AG09309 (cell line): ENCODE measurements at regions not wholly inside any gene's neighbourhood (a gene's known extent, or its start where the extent isn't known, plus 50 kb on each side); places are given as distances from the start of the nearest gene placed in this dataset.

ENCODE experiments used
- DNase-seq: peaks from one replicate; pipeline ENCODE4 v3.0.0-alpha.2; 2010; ENCODE audit warnings: low read depth
- H3K4me3 ChIP-seq: 2 replicates; pipeline ENCODE4 v1.5.1; 2011; ENCODE audit warnings: mild to moderate bottlenecking, low read depth, low read length, moderate library complexity; ENCODE audit not compliant: control insufficient read depth
- CTCF ChIP-seq: IDR thresholded peaks from 2 replicates; pipeline ENCODE4 v1.5.1; 2011; ENCODE audit warnings: mild to moderate bottlenecking, low read depth, low read length, inconsistent platforms; ENCODE audit not compliant: insufficient read depth, control insufficient read depth; ENCODE audit errors: missing control alignments

DNA sequence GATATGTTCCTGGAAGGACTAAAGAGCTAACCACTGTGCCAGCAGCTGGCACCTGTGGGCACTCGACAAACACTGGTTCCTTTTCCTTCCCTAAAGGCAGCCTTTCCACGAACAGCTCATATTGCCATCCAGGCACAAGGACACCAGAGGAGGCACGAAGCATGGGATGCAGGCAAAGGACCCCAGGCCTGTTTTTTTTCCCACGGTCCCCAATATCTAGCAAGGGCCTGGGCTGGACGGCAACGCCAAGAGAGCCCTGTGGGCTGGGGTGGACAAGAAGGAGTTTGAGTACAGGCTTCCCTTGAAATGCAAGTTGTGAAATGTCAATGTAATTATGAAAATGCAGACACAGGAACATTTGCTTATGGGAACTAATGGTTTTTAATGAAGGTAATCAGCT is 135.9 kb downstream of the CYP26B1 start:
- H3K4me3 ChIP-seq, result no peak overlapping the region
- DNase-seq, result no peak
- TF ChIP-seq CTCF, result no peak

- H3K4me3 ChIP-seq, result no peak overlapping the region
- no peak for TF ChIP-seq CTCF
- no peak for DNase-seq
Measured at GRCh38 chr2:72011370-72011689, 136.3 kb downstream of the CYP26B1 start.

DNA sequence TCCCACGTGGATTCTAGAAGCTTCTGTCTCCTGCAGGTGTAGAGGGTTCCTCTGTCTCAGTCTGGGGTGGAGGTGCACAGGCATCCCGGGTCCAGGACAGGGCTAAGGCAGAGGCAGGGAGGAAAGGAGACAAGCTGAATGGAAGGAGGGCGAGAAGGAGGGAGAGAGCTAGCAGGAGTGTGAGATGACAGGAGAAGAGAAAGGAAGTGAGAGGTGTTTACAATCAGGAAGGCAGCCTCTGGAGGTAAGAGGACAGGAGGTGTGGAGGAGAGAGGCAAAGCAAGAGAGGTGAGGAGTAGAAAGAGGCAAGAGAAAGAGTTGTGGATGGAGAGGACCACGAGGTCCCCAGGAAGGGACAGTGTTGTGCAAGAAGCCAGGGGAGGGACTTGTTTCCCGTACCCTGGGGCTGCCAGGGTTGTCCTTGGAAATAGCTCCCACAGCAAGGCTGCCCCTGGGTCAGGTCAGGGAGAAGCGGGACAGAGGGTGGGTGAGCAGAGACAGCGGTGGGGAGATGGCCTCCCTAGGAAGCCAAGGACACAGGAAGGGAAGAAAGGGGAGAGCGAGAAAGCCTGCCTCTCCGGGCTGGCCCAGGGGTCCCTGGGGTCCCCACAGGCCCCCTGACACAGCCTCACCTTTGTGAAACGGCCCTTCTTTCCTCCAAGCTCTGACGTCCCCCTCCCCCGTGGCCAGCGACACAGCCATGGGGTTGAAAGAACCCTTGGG is 136.9 kb downstream of the CYP26B1 start:
- TF ChIP-seq CTCF, result no peak
- DNase-seq, result no peak
- H3K4me3 ChIP-seq, result no peak overlapping the region

DNA sequence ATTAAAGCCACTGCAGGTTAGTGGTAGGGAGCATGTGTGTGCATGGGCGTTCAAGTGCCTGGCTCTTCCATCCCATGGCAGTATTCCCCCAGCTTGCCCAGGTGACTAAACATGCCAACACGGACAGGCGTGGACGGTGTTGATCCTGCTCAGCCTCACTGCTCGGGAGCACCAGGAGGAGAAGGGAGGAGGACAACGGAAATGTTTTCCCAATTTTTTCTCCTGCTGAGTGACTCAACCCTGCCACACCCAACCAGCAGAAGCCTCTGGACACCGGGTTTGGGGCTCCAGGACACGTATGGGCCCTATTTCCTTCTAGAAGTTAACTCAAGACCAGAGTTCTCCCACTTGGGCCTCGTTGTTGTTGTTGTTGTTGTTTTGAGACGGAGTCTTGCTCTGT is 139.1 kb downstream of the CYP26B1 start:
- no peak overlapping the region for H3K4me3 ChIP-seq
- DNase-seq, result no peak
- TF ChIP-seq CTCF, result no peak

DNA sequence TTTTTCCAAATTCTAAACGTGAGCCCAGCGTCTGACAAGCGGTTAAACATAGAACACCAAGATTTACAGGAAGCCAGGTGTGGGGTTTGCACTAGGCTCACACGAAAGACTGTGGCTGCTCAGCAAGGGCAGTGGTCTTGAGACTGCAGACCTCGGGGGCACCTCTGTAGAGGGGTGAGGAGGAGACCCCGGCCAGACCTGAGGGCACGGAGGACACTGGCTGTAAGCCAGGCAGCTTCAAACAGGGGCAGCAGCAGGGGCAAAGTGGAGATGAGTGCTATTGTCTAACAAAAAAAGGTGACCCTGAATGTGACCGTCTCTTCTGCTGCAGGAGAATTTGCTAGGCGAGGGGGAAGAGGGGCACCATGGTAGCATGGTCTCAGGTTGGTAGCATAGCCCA is 140.3 kb downstream of the CYP26B1 start:
- no peak for TF ChIP-seq CTCF
- DNase-seq, result no peak
- no peak overlapping the region for H3K4me3 ChIP-seq

DNA sequence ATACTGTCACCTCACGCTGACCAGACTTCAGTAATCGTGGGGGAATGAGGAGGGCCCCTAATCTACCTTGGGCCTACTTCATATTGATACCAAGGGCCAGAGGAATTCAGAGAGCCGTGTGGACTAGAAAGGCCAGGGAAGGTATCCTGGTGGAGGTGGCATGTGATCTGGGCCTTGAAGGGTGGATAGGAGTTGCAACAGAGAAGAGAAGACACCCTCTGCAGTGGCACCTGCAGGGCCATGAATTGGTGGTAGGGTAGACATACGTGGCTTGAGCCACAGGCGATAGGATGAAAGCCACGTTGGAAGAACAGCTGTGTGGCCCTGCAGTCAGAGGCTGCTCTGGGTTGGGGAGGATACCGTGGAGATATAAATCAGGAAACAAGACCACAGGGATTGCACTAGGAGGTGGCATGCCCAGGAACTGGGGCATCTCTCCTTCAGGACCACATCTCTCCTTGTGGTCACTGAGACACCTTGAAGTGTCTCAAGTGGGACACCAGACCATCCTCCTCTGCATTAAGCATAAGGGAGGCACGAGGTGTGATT is 141.4 kb downstream of the CYP26B1 start:
- TF ChIP-seq CTCF, result no peak
- H3K4me3 ChIP-seq, result no peak overlapping the region
- DNase-seq, result no peak

- no peak for TF ChIP-seq CTCF
- no peak for DNase-seq
- H3K4me3 ChIP-seq, result no peak overlapping the region
Measured at GRCh38 chr2:72004976-72005375, 142.7 kb downstream of the CYP26B1 start.
